ENCODE measurements at regions not wholly inside any gene's neighbourhood (a gene's known extent, or its start where the extent isn't known, plus 50 kb on each side); places are given as distances from the start of the nearest gene placed in this dataset.
A peak's percentile ranks its signal among the peaks of the same experiment; 100 is the strongest.

GRCh38 chr11:116144387-116144958 lies 628.3 kb downstream of the BUD13 start:
- FAIRE-seq (no peak), DNase-seq (no peak)
- intact Hi-C loops (cut with DNase I) = no loop called here
- no peak overlapping the region for H3K4me3 ChIP-seq (ENCODE audit: low read length in 3 of 3)
- TF ChIP-seq, protein P1, sequence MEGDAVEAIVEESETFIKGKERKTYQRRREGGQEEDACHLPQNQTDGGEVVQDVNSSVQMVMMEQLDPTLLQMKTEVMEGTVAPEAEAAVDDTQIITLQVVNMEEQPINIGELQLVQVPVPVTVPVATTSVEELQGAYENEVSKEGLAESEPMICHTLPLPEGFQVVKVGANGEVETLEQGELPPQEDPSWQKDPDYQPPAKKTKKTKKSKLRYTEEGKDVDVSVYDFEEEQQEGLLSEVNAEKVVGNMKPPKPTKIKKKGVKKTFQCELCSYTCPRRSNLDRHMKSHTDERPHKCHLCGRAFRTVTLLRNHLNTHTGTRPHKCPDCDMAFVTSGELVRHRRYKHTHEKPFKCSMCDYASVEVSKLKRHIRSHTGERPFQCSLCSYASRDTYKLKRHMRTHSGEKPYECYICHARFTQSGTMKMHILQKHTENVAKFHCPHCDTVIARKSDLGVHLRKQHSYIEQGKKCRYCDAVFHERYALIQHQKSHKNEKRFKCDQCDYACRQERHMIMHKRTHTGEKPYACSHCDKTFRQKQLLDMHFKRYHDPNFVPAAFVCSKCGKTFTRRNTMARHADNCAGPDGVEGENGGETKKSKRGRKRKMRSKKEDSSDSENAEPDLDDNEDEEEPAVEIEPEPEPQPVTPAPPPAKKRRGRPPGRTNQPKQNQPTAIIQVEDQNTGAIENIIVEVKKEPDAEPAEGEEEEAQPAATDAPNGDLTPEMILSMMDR (IDR thresholded peaks at IDR 0.05; ENCODE audit: borderline replicate concordance, extremely low read depth, insufficient read depth) = no peak
- H3K9ac ChIP-seq (ENCODE audit: low read length in 3 of 3) = no peak overlapping the region
- H3K27ac ChIP-seq (ENCODE audit: low read depth in 2 of 2, low read length in 2 of 2) = no peak overlapping the region
- H3K9me3 ChIP-seq (ENCODE audit: control insufficient read depth in 2 of 3, insufficient read depth in 1 of 3, low read length in 3 of 3) = no peaks in the 10 kb centered on the region
- no peaks in the 10 kb centered on the region for H3K4me1 ChIP-seq (ENCODE audit: control insufficient read depth in 2 of 3, insufficient read depth in 2 of 3, low read depth in 1 of 3, low read length in 3 of 3)
- H3K36me3 ChIP-seq (ENCODE audit: control insufficient read depth in 2 of 3, insufficient read depth in 3 of 3, low read length in 3 of 3) = no peaks in the 10 kb centered on the region
- no peaks in the 10 kb centered on the region for H3K27me3 ChIP-seq (ENCODE audit: control insufficient read depth, insufficient read depth, low read length)

GRCh38 chr11:116138280-116138679 lies 634.1 kb upstream of the CADM1 start:
- no peak for FAIRE-seq
- H3K36me3 ChIP-seq (ENCODE audit: control insufficient read depth in 2 of 3, insufficient read depth in 3 of 3, low read length in 3 of 3) = no peaks in the 10 kb centered on the region
- intact Hi-C loops (cut with DNase I) = no loop called here
- H3K9me3 ChIP-seq (ENCODE audit: control insufficient read depth in 2 of 3, insufficient read depth in 1 of 3, low read length in 3 of 3) = no peaks in the 10 kb centered on the region
- no peaks in the 10 kb centered on the region for H3K27me3 ChIP-seq (ENCODE audit: control insufficient read depth, insufficient read depth, low read length)
- H3K4me1 ChIP-seq (ENCODE audit: control insufficient read depth in 2 of 3, insufficient read depth in 2 of 3, low read depth in 1 of 3, low read length in 3 of 3) = no peaks in the 10 kb centered on the region
- TF ChIP-seq, protein P1 (IDR thresholded peaks at IDR 0.05; ENCODE audit: borderline replicate concordance, extremely low read depth, insufficient read depth) = no peak
- H3K4me3 ChIP-seq (ENCODE audit: low read length in 3 of 3) = no peak overlapping the region
- no peak overlapping the region for H3K9ac ChIP-seq (ENCODE audit: low read length in 3 of 3)
- no peak for DNase-seq
- H3K27ac ChIP-seq (ENCODE audit: low read depth in 2 of 2, low read length in 2 of 2) = no peak overlapping the region

- no peaks in the 10 kb centered on the region for H3K27me3 ChIP-seq (ENCODE audit: control insufficient read depth, insufficient read depth, low read length)
- TF ChIP-seq, protein P1 (IDR thresholded peaks at IDR 0.05; ENCODE audit: borderline replicate concordance, extremely low read depth, insufficient read depth) = no peak
- no peaks in the 10 kb centered on the region for H3K36me3 ChIP-seq (ENCODE audit: control insufficient read depth in 2 of 3, insufficient read depth in 3 of 3, low read length in 3 of 3)
- H3K27ac ChIP-seq (ENCODE audit: low read depth in 2 of 2, low read length in 2 of 2) = no peak overlapping the region
- intact Hi-C loops (cut with DNase I) = no loop called here
- no peaks in the 10 kb centered on the region for H3K9me3 ChIP-seq (ENCODE audit: control insufficient read depth in 2 of 3, insufficient read depth in 1 of 3, low read length in 3 of 3)
- DNase-seq = peak in 1 of 5 donors; percentile 4
- H3K9ac ChIP-seq (ENCODE audit: low read length in 3 of 3) = no peak overlapping the region
- H3K4me1 ChIP-seq (ENCODE audit: control insufficient read depth in 2 of 3, insufficient read depth in 2 of 3, low read depth in 1 of 3, low read length in 3 of 3) = no peaks in the 10 kb centered on the region
- no peak overlapping the region for H3K4me3 ChIP-seq (ENCODE audit: low read length in 3 of 3)
- FAIRE-seq = no peak
Observed at GRCh38 chr11:116137753-116138152, 633.5 kb upstream of the CADM1 start.
